HCT116 (cell line): ENCODE measurements at regions not wholly inside any gene's neighbourhood (a gene's known extent, or its start where the extent isn't known, plus 50 kb on each side); places are given as distances from the start of the nearest gene placed in this dataset.

Experiments used
- ATAC-seq: fragments of 200-7000 bp; cut with Tn5 transposase; 2 replicates; pipeline ENCODE4 v1.9.1; 2020; ENCODE audit warnings: mild to moderate bottlenecking, moderate library complexity
- BruUV-seq: library from RNA; stranded (reverse); fragments of 400-500 nt; replicated peaks from 2 replicates; lab custom pipeline; 2021; lab: Mats Ljungman, UMichigan
- CTCF ChIA-PET: fragments of 300-600 bp; sonication (Branson Sonifier 250); formaldehyde crosslinking; loops from one replicate; lab custom pipeline; 2021; ENCODE audit warnings: antibody characterized with exemption; lab: Charles Lee
- POLR2A ChIA-PET: fragments of 300-600, 350-600 bp; sonication (Branson Sonifier 250); formaldehyde crosslinking; loops from one replicate; lab custom pipeline; 2021; ENCODE audit warnings: antibody characterized with exemption; lab: Charles Lee
- RAD21 ChIA-PET, 2 experiments: fragments of 300-600 bp; sonication (Branson Sonifier 250); formaldehyde crosslinking; loops; one replicate each; lab custom pipeline; 2023; ENCODE audit warnings: low total read pairs in 2 of 2; ENCODE audit not compliant: uncharacterized antibody in 2 of 2, unreplicated experiment in 2 of 2, low non-redundant PET in 1 of 2; lab: Charles Lee
- DNase-seq: peaks from one replicate; pipeline ENCODE4 v3.0.0-alpha.2; 2010; ENCODE audit warnings: low read depth, low spot score
- H2AFZ ChIP-seq: fragments of 200-600 bp; shearing (Covaris generic), sonication (generic); 2 replicates; pipeline ENCODE4 v1.6.1; 2017; ENCODE audit warnings: low read depth, mixed run types, mixed read lengths, antibody characterized with exemption, low read length; ENCODE audit not compliant: poor library complexity, severe bottlenecking
- H3K27ac ChIP-seq: 2 replicates; pipeline ENCODE4 v1.5.1; 2012; ENCODE audit warnings: low read depth, low read length
- H3K27me3 ChIP-seq: fragments of 200-600 bp; sonication (generic); 2 replicates; pipeline ENCODE4 v1.6.1; 2016; ENCODE audit warnings: mixed run types, low read length, mixed read lengths; ENCODE audit not compliant: insufficient read depth
- H3K36me3 ChIP-seq, 2 experiments: fragments of 200-500 bp in 1 of 2; fragments of 200-600 bp in 1 of 2; sonication (Bioruptor generic) in 1 of 2; sonication (generic) in 1 of 2; 2 replicates each; pipeline versions ENCODE4 v1.5.1 to v1.6.1; 2014 to 2016; ENCODE audit warnings: low read length in 2 of 2, inconsistent platforms in 1 of 2, mixed read lengths in 1 of 2, mixed run types in 1 of 2; ENCODE audit not compliant: insufficient read depth in 2 of 2, control insufficient read depth in 1 of 2
- H3K4me1 ChIP-seq, 2 experiments: fragments of 200-600 bp in 1 of 2; sonication (generic) in 1 of 2; 2 replicates each; pipeline versions ENCODE4 v1.5.1 to v1.6.1; 2012 to 2017; ENCODE audit warnings: low read length in 2 of 2, inconsistent platforms in 1 of 2, mild to moderate bottlenecking in 1 of 2, mixed read lengths in 1 of 2, mixed run types in 1 of 2, moderate library complexity in 1 of 2; ENCODE audit not compliant: insufficient read depth in 2 of 2, control insufficient read depth in 1 of 2
- H3K4me2 ChIP-seq: fragments of 200-600 bp; sonication (generic); 2 replicates; pipeline ENCODE4 v1.6.1; 2017; ENCODE audit warnings: mixed run types, low read length, mixed read lengths
- H3K4me3 ChIP-seq, 2 experiments: fragments of 200-600 bp in 1 of 2; sonication (generic) in 1 of 2; replicated peaks in 1 of 2; 2 replicates each; pipeline ENCODE4 v1.5.1; 2011 to 2016; ENCODE audit warnings: low read length in 2 of 2, control low read depth in 1 of 2, low read depth in 1 of 2, mild to moderate bottlenecking in 1 of 2, mixed read lengths in 1 of 2, mixed run types in 1 of 2
- H3K79me2 ChIP-seq: fragments of 200-600 bp; sonication (generic); 2 replicates; pipeline ENCODE4 v1.6.1; 2017; ENCODE audit warnings: mild to moderate bottlenecking, mixed run types, low read length, moderate library complexity, mixed read lengths; ENCODE audit not compliant: insufficient read depth
- H3K9ac ChIP-seq: fragments of 200-600 bp; sonication (generic); 2 replicates; pipeline ENCODE4 v1.6.1; 2016; ENCODE audit warnings: low read length, mixed read lengths
- H3K9me2 ChIP-seq: fragments of 200-600 bp; sonication (generic), shearing (Covaris generic); 2 replicates; pipeline ENCODE4 v1.6.1; 2017; ENCODE audit warnings: mixed run types, mild to moderate bottlenecking, moderate library complexity; ENCODE audit not compliant: insufficient read depth
- H3K9me3 ChIP-seq, 2 experiments: fragments of 200-500 bp in 1 of 2; fragments of 200-600 bp in 1 of 2; sonication (Bioruptor generic) in 1 of 2; sonication (generic) in 1 of 2; 2 replicates each; pipeline ENCODE4 v1.6.1; 2014 to 2017; ENCODE audit warnings: low read length in 2 of 2, mixed read lengths in 2 of 2, inconsistent platforms in 1 of 2, low read depth in 1 of 2, mild to moderate bottlenecking in 1 of 2, mixed run types in 1 of 2, moderate library complexity in 1 of 2; ENCODE audit not compliant: control insufficient read depth in 1 of 2, insufficient read depth in 1 of 2
- H4K20me1 ChIP-seq: fragments of 200-600 bp; sonication (generic), shearing (Covaris generic); 2 replicates; pipeline ENCODE4 v1.6.1; 2017; ENCODE audit warnings: mixed run types, mild to moderate bottlenecking, moderate library complexity; ENCODE audit not compliant: insufficient read depth
- CEBPB ChIP-seq: IDR thresholded peaks from 2 replicates; pipeline ENCODE4 v1.6.1; 2012; ENCODE audit warnings: low read depth
- ELF1 ChIP-seq: IDR thresholded peaks from 2 replicates; pipeline ENCODE4 v1.6.1; 2012; ENCODE audit warnings: low read depth, borderline replicate concordance
- JUND ChIP-seq: IDR thresholded peaks from 2 replicates; pipeline ENCODE4 v1.6.1; 2012
- POLR2A ChIP-seq: IDR thresholded peaks from 2 replicates; pipeline ENCODE4 v1.7.0; 2011; ENCODE audit warnings: borderline replicate concordance; ENCODE audit not compliant: insufficient read depth, insufficient read length; ENCODE audit errors: extremely low read depth
- SP1 ChIP-seq: IDR thresholded peaks from 2 replicates; pipeline ENCODE4 v1.6.1; 2012; ENCODE audit warnings: low read depth
- SRF ChIP-seq: IDR thresholded peaks from 2 replicates; pipeline ENCODE4 v1.6.1; 2012; ENCODE audit warnings: low read depth
- TCF7L2 ChIP-seq: IDR thresholded peaks from 2 replicates; pipeline ENCODE4 v1.7.0; 2011; ENCODE audit warnings: borderline replicate concordance, inconsistent platforms; ENCODE audit not compliant: insufficient read depth, insufficient read length; ENCODE audit errors: extremely low read depth
- ZNF274 ChIP-seq: fragments of 200-500 bp; sonication (Bioruptor generic); IDR thresholded peaks from 2 replicates; pipeline ENCODE4 v1.6.1; 2014; ENCODE audit warnings: mild to moderate bottlenecking, low read depth, low read length, inconsistent platforms
- intact Hi-C: fragments of 100-400 bp; cut with micrococcal nuclease; formaldehyde crosslinking; loops from 2 replicates; pipeline ENCODE4 v1.10.0; 2022
- TF ChIP-seq, protein P1 (sequence below), 3 experiments: fragments of 200-600 bp in 1 of 3; sonication (generic) in 1 of 3; IDR thresholded peaks in 2 of 3; conservative IDR thresholded peaks in 1 of 3; 2 replicates each; pipeline ENCODE4 v1.5.1; 2012 to 2017; ENCODE audit warnings: low read depth in 2 of 3, low read length in 2 of 3, antibody characterized with exemption in 1 of 3, borderline replicate concordance in 1 of 3, control low read depth in 1 of 3, mild to moderate bottlenecking in 1 of 3, mixed read lengths in 1 of 3, mixed run types in 1 of 3, moderate library complexity in 1 of 3; ENCODE audit not compliant: insufficient read depth in 1 of 3
- TF ChIP-seq, protein P2 (sequence below): IDR thresholded peaks from 2 replicates; pipeline ENCODE4 v1.6.1; 2011; ENCODE audit warnings: mild to moderate bottlenecking, low read length, moderate library complexity; ENCODE audit not compliant: insufficient replicate concordance; ENCODE audit errors: extremely low read depth
- TF ChIP-seq, protein P3 (sequence below): IDR thresholded peaks from 2 replicates; pipeline ENCODE4 v1.6.1; 2012; ENCODE audit warnings: low read depth

DNA sequence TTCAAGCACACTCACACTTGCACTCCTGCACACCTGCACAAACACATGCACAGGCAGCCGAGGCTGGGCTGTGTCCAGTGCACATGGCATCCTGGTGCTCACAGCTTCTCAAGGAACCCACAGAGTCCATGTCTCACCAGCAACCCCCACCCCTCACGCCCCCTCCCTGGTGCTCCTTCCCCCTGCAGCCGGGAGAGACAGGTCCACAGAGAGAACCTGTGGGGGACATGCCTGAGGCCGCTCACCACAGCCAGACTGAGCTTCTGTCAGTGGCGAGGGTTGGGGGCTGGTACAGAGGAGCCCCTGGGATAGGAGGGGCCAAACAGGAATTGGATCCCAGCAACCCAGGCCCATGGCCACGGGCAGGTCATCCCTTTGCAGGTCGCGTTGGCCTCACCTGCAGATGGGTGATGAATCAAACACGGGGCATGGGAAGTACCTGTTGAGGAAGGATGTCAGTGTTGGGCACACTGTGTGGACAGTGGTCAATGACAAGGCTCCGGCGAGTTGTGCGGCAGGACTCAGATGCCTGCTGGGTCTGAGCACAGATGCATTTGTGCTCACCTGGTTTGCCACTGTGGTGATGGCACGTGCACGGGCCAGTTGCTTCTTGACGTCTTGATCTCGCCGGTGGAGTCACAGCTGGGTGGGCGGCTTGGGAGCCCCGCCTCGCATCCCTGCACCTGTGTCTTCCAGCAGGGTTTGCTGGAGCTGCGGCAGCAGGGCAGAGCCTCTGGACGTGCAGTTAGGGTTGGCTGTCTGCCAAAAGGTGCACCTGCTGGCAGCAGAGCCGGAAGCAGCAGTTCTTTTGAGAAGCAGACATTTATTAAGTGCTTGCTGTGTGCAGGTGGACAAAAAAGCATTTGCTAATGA, 113.0 kb downstream of the ERMARD start:
- no TSS peak for BruUV-seq
- H3K79me2 ChIP-seq: no peaks in the 10 kb centered on the region
- no peak for DNase-seq
- H4K20me1 ChIP-seq: no peaks in the 10 kb centered on the region
- no peaks in the 10 kb centered on the region for H3K36me3 ChIP-seq
- H3K9ac ChIP-seq: no peak overlapping the region
- no peaks in the 10 kb centered on the region for H3K27me3 ChIP-seq
- no peaks in the 10 kb centered on the region for H3K9me3 ChIP-seq
- TF ChIP-seq SP1: no peak
- TF ChIP-seq ZNF274: no peak
- TF ChIP-seq, all 23 proteins: peak for 0
- POLR2A ChIA-PET: no interaction called here
- Histone ChIP-seq H3K4me2 (no peak overlapping the region), H2AFZ (no peak overlapping the region), H3K27ac (no peak overlapping the region), H3K4me1 (no peaks in the 10 kb centered on the region), H3K9me2 (no peaks in the 10 kb centered on the region), H3K4me3 (no peak overlapping the region)
- RAD21 ChIA-PET: no interaction called here
- CTCF ChIA-PET: no interaction called here
- intact Hi-C loops: no loop called here
- ATAC-seq: no peak

DNA sequence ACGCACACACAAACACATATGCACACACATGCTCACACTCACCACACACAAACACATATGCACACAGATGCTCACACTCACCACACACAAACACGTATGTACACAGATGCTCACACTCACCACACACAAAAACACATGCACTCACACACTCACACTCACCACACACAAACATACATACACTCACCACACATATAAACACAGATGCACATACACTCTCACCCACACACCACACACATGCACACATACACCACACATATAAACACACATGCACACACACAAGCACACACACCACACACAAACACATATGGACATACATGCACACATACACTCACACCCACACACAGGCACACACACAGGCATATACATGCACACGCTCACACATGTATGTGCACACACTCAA, 112.3 kb downstream of the ERMARD start:
- ChIA-PET POLR2A (no interaction called here), CTCF (no interaction called here), RAD21 (no interaction called here)
- H3K4me2 ChIP-seq: no peak overlapping the region
- H3K27me3 ChIP-seq: no peaks in the 10 kb centered on the region
- no peaks in the 10 kb centered on the region for H3K9me3 ChIP-seq
- no TSS peak for BruUV-seq
- H3K4me1 ChIP-seq: no peaks in the 10 kb centered on the region
- intact Hi-C loops: no loop called here
- no peak overlapping the region for H3K4me3 ChIP-seq
- no peaks in the 10 kb centered on the region for H3K36me3 ChIP-seq
- ATAC-seq (no peak), DNase-seq (no peak)
- H4K20me1 ChIP-seq: no peaks in the 10 kb centered on the region
- no peak overlapping the region for H3K9ac ChIP-seq
- no peak overlapping the region for H3K27ac ChIP-seq
- H3K79me2 ChIP-seq: no peaks in the 10 kb centered on the region
- H3K9me2 ChIP-seq: no peaks in the 10 kb centered on the region
- no peak overlapping the region for H2AFZ ChIP-seq
- TF ChIP-seq SRF (no peak), CEBPB (no peak), ELF1 (no peak), ZNF274 (no peak), POLR2A (no peak), JUND (no peak), TCF7L2 (no peak)
- TF ChIP-seq, protein P1, sequence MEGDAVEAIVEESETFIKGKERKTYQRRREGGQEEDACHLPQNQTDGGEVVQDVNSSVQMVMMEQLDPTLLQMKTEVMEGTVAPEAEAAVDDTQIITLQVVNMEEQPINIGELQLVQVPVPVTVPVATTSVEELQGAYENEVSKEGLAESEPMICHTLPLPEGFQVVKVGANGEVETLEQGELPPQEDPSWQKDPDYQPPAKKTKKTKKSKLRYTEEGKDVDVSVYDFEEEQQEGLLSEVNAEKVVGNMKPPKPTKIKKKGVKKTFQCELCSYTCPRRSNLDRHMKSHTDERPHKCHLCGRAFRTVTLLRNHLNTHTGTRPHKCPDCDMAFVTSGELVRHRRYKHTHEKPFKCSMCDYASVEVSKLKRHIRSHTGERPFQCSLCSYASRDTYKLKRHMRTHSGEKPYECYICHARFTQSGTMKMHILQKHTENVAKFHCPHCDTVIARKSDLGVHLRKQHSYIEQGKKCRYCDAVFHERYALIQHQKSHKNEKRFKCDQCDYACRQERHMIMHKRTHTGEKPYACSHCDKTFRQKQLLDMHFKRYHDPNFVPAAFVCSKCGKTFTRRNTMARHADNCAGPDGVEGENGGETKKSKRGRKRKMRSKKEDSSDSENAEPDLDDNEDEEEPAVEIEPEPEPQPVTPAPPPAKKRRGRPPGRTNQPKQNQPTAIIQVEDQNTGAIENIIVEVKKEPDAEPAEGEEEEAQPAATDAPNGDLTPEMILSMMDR (IDR thresholded peaks at IDR 0.05 in 2 of 3, conservative IDR thresholded peaks at IDR 0.05 in 1 of 3; ENCODE audit: borderline replicate concordance in 1 of 3, insufficient read depth in 1 of 3, low read depth in 2 of 3, low read length in 2 of 3): no peak
- TF ChIP-seq, protein P2, sequence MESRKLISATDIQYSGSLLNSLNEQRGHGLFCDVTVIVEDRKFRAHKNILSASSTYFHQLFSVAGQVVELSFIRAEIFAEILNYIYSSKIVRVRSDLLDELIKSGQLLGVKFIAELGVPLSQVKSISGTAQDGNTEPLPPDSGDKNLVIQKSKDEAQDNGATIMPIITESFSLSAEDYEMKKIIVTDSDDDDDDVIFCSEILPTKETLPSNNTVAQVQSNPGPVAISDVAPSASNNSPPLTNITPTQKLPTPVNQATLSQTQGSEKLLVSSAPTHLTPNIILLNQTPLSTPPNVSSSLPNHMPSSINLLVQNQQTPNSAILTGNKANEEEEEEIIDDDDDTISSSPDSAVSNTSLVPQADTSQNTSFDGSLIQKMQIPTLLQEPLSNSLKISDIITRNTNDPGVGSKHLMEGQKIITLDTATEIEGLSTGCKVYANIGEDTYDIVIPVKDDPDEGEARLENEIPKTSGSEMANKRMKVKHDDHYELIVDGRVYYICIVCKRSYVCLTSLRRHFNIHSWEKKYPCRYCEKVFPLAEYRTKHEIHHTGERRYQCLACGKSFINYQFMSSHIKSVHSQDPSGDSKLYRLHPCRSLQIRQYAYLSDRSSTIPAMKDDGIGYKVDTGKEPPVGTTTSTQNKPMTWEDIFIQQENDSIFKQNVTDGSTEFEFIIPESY: no peak
- TF ChIP-seq, protein P3, sequence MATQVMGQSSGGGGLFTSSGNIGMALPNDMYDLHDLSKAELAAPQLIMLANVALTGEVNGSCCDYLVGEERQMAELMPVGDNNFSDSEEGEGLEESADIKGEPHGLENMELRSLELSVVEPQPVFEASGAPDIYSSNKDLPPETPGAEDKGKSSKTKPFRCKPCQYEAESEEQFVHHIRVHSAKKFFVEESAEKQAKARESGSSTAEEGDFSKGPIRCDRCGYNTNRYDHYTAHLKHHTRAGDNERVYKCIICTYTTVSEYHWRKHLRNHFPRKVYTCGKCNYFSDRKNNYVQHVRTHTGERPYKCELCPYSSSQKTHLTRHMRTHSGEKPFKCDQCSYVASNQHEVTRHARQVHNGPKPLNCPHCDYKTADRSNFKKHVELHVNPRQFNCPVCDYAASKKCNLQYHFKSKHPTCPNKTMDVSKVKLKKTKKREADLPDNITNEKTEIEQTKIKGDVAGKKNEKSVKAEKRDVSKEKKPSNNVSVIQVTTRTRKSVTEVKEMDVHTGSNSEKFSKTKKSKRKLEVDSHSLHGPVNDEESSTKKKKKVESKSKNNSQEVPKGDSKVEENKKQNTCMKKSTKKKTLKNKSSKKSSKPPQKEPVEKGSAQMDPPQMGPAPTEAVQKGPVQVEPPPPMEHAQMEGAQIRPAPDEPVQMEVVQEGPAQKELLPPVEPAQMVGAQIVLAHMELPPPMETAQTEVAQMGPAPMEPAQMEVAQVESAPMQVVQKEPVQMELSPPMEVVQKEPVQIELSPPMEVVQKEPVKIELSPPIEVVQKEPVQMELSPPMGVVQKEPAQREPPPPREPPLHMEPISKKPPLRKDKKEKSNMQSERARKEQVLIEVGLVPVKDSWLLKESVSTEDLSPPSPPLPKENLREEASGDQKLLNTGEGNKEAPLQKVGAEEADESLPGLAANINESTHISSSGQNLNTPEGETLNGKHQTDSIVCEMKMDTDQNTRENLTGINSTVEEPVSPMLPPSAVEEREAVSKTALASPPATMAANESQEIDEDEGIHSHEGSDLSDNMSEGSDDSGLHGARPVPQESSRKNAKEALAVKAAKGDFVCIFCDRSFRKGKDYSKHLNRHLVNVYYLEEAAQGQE: no peak
